ENCODE measurements at regions not wholly inside any gene's neighbourhood (a gene's known extent, or its start where the extent isn't known, plus 50 kb on each side); places are given as distances from the start of the nearest gene placed in this dataset.
"Not testable (repeated sequence)": the region's sequence is repeated elsewhere in the genome, so short reads cannot be mapped to it uniquely, and the experiment has no call there.

- Histone ChIP-seq H3K27me3 (ENCODE audit: insufficient read depth, low read length, poor library complexity, severe bottlenecking) (no peaks in the 10 kb centered on the region), H3K4me3 (ENCODE audit: low read length) (no peak overlapping the region), H3K36me3 (ENCODE audit: insufficient read depth, low read length) (no peaks in the 10 kb centered on the region), H3K27ac (ENCODE audit: low read depth, low read length) (no peak overlapping the region), H3K9me3 (ENCODE audit: low read length) (no peaks in the 10 kb centered on the region), H3K4me1 (ENCODE audit: insufficient read depth, low read length) (no peaks in the 10 kb centered on the region)
- peaks cover 0 to 9% (median 4%) of the 10 kb centered on the region in 5 donors for H3K9me3 Mint-ChIP-seq
- no peaks in the 10 kb centered on the region for H3K36me3 Mint-ChIP-seq
- CTCF ChIA-PET, result no interaction called here
- H3K27ac Mint-ChIP-seq, result no peak overlapping the region
- POLR2A ChIA-PET, result no interaction called here
- H3K4me3 Mint-ChIP-seq, result no peak overlapping the region
- no peaks in the 10 kb centered on the region for H3K4me1 Mint-ChIP-seq
- no peak for DNase-seq
- H3K27me3 Mint-ChIP-seq, result no peaks in the 10 kb centered on the region
Observed at GRCh38 chr4:66804979-66805378, 740.3 kb downstream of the CENPC start.

- Mint-ChIP-seq H3K36me3 (no peaks in the 10 kb centered on the region), H3K9me3 (peaks cover under 1 to 19% (median 3%) of the 10 kb centered on the region in 5 donors), H3K27ac (no peak overlapping the region), H3K27me3 (no peaks in the 10 kb centered on the region), H3K4me1 (no peaks in the 10 kb centered on the region), H3K4me3 (no peak overlapping the region)
- no peaks in the 10 kb centered on the region for H3K36me3 ChIP-seq (ENCODE audit: insufficient read depth, low read length)
- no peak for DNase-seq
- H3K4me3 ChIP-seq (ENCODE audit: low read length), result no peak overlapping the region
- H3K27ac ChIP-seq (ENCODE audit: low read depth, low read length), result no peak overlapping the region
- CTCF ChIA-PET, result no interaction called here
- POLR2A ChIA-PET, result no interaction called here
- H3K9me3 ChIP-seq (ENCODE audit: low read length), result no peaks in the 10 kb centered on the region
- no peaks in the 10 kb centered on the region for H3K27me3 ChIP-seq (ENCODE audit: insufficient read depth, low read length, poor library complexity, severe bottlenecking)
- H3K4me1 ChIP-seq (ENCODE audit: insufficient read depth, low read length), result no peaks in the 10 kb centered on the region
Observed at GRCh38 chr4:66797608-66798007, 747.7 kb downstream of the CENPC start.

GRCh38 chr4:66795724-66796123, 749.6 kb downstream of the CENPC start:
- H3K9me3 Mint-ChIP-seq, result peaks cover 0 to 21% (median 3%) of the 10 kb centered on the region in 5 donors

GRCh38 chr4:66794390-66795034, 750.8 kb downstream of the CENPC start:
- H3K4me1 ChIP-seq (ENCODE audit: insufficient read depth, low read length), result no peaks in the 10 kb centered on the region
- H3K27me3 Mint-ChIP-seq, result no peaks in the 10 kb centered on the region
- no peaks in the 10 kb centered on the region for H3K36me3 Mint-ChIP-seq
- DNase-seq, result no peak
- no peak overlapping the region for H3K27ac Mint-ChIP-seq
- H3K27ac ChIP-seq (ENCODE audit: low read depth, low read length), result no peak overlapping the region
- no peaks in the 10 kb centered on the region for H3K9me3 ChIP-seq (ENCODE audit: low read length)
- no peaks in the 10 kb centered on the region for H3K27me3 ChIP-seq (ENCODE audit: insufficient read depth, low read length, poor library complexity, severe bottlenecking)
- H3K36me3 ChIP-seq (ENCODE audit: insufficient read depth, low read length), result no peaks in the 10 kb centered on the region
- peaks cover 0 to 25% (median 3%) of the 10 kb centered on the region in 5 donors for H3K9me3 Mint-ChIP-seq
- H3K4me3 ChIP-seq (ENCODE audit: low read length), result no peak overlapping the region
- H3K4me1 Mint-ChIP-seq, result no peaks in the 10 kb centered on the region
- CTCF ChIA-PET, result no interaction called here
- POLR2A ChIA-PET, result no interaction called here
- H3K4me3 Mint-ChIP-seq, result no peak overlapping the region

More at GRCh38 chr4:66795724-66796123, 749.6 kb downstream of the CENPC start:
- Mint-ChIP-seq H3K36me3 (no peaks in the 10 kb centered on the region), H3K4me3 (no peak overlapping the region), H3K4me1 (no peaks in the 10 kb centered on the region), H3K27me3 (no peaks in the 10 kb centered on the region), H3K27ac (no peak overlapping the region)
- POLR2A ChIA-PET, result no interaction called here
- no peak overlapping the region for H3K4me3 ChIP-seq (ENCODE audit: low read length)
- no peaks in the 10 kb centered on the region for H3K9me3 ChIP-seq (ENCODE audit: low read length)
- CTCF ChIA-PET, result no interaction called here
- no peaks in the 10 kb centered on the region for H3K4me1 ChIP-seq (ENCODE audit: insufficient read depth, low read length)
- H3K27ac ChIP-seq (ENCODE audit: low read depth, low read length), result no peak overlapping the region
- H3K36me3 ChIP-seq (ENCODE audit: insufficient read depth, low read length), result no peaks in the 10 kb centered on the region
- no peaks in the 10 kb centered on the region for H3K27me3 ChIP-seq (ENCODE audit: insufficient read depth, low read length, poor library complexity, severe bottlenecking)
- no peak for DNase-seq

DNA sequence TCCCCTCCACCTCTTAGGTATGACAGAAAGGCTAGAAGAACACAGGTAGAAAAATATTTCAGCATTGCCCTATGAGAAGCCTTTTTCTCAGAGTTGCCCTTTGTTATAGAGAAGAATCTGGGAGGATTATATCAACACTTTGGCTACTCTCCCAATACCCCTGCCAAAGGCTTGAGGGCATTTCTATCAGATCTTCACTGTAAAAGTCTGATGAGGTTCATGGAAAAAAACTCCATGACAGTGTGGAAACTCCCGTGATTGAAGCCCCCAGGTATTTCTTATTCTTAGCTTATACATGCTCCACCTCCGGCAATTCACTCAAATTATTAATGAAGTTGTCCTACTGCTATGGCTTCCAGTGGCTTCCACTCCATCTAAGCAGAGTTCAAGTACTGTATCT, 753.6 kb downstream of the CENPC start:
- CTCF ChIA-PET, result no interaction called here

DNA sequence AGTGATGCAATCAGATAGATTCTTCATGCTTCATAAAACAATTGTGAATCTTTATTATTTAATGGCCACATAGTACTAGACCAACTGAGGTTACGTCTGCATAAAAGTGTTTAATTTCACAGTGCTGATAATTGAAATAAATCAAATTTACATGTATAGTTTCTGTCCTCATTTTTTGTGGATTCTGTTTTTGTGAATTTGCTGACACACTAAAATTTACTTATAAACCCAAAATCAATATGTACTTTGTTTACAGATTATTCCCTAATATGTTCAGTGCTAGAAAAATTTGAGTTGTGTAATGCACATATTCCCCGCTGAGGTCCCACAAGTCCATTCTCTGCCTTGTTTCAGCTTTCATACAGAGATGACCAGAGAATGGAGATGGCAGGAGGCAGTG, 759.8 kb downstream of the CENPC start:
- Histone ChIP-seq H3K27ac (ENCODE audit: low read depth, low read length) (no peak overlapping the region), H3K36me3 (ENCODE audit: insufficient read depth, low read length) (no peaks in the 10 kb centered on the region), H3K27me3 (ENCODE audit: insufficient read depth, low read length, poor library complexity, severe bottlenecking) (no peaks in the 10 kb centered on the region), H3K9me3 (ENCODE audit: low read length) (no peaks in the 10 kb centered on the region), H3K4me1 (ENCODE audit: insufficient read depth, low read length) (no peaks in the 10 kb centered on the region), H3K4me3 (ENCODE audit: low read length) (no peak overlapping the region)
- no peaks in the 10 kb centered on the region for H3K4me1 Mint-ChIP-seq
- H3K27me3 Mint-ChIP-seq, result no peaks in the 10 kb centered on the region
- no peak for DNase-seq
- H3K4me3 Mint-ChIP-seq, result no peak overlapping the region
- peaks cover 4 to 16% (median 6%) of the 10 kb centered on the region in 5 donors for H3K9me3 Mint-ChIP-seq
- CTCF ChIA-PET, result no interaction called here
- POLR2A ChIA-PET, result no interaction called here
- H3K27ac Mint-ChIP-seq, result no peak overlapping the region
- H3K36me3 Mint-ChIP-seq, result no peaks in the 10 kb centered on the region

More for the DNA sequence above, 753.6 kb downstream of the CENPC start:
- POLR2A ChIA-PET, result no interaction called here
- Histone ChIP-seq H3K4me3 (ENCODE audit: low read length) (no peak overlapping the region), H3K27ac (ENCODE audit: low read depth, low read length) (no peak overlapping the region), H3K9me3 (ENCODE audit: low read length) (no peaks in the 10 kb centered on the region), H3K4me1 (ENCODE audit: insufficient read depth, low read length) (no peaks in the 10 kb centered on the region), H3K27me3 (ENCODE audit: insufficient read depth, low read length, poor library complexity, severe bottlenecking) (no peaks in the 10 kb centered on the region), H3K36me3 (ENCODE audit: insufficient read depth, low read length) (no peaks in the 10 kb centered on the region)
- Mint-ChIP-seq H3K27ac (no peak overlapping the region), H3K4me3 (no peak overlapping the region), H3K36me3 (no peaks in the 10 kb centered on the region), H3K9me3 (peaks cover 0 to 35% (median 3%) of the 10 kb centered on the region in 5 donors), H3K4me1 (no peaks in the 10 kb centered on the region), H3K27me3 (no peaks in the 10 kb centered on the region)
- DNase-seq, result no peak

DNA sequence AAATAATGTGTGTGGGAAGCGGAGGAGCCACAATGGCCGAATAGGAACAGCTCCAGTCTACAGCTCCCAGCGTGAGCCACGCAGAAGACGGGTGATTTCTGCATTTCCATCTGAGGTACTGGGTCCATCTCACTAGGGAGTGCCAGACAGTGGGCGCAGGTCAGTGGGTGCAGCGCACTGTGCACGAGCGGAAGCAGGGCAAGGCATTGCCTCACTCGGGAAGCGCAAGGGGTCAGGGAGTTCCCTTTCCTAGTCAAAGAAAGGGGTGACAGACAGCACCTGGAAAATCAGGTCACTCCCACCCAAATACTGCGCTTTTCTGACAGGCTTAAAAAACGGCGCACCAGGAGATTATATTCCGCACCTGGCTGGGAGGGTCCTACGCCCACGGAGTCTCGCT, 762.6 kb downstream of the CENPC start:
- H3K27ac ChIP-seq (ENCODE audit: low read depth, low read length); H3K27ac Mint-ChIP-seq; CTCF ChIA-PET; H3K9me3 ChIP-seq (ENCODE audit: low read length); H3K36me3 Mint-ChIP-seq; H3K36me3 ChIP-seq (ENCODE audit: insufficient read depth, low read length); H3K27me3 ChIP-seq (ENCODE audit: insufficient read depth, low read length, poor library complexity, severe bottlenecking); POLR2A ChIA-PET; H3K27me3 Mint-ChIP-seq; H3K4me3 Mint-ChIP-seq; H3K4me1 Mint-ChIP-seq; H3K4me3 ChIP-seq (ENCODE audit: low read length); DNase-seq; H3K4me1 ChIP-seq (ENCODE audit: insufficient read depth, low read length): not testable (repeated sequence)
- H3K9me3 Mint-ChIP-seq, result peaks cover 5 to 19% (median 6%) of the 10 kb centered on the region in 5 donors

GRCh38 chr4:66777097-66777496, 768.2 kb downstream of the CENPC start:
- CTCF ChIA-PET, result no interaction called here

GRCh38 chr4:66769441-66769840, 775.9 kb downstream of the CENPC start:
- no peaks in the 10 kb centered on the region for H3K9me3 ChIP-seq (ENCODE audit: low read length)
- Mint-ChIP-seq H3K4me1 (no peaks in the 10 kb centered on the region), H3K9me3 (peaks cover 3 to 18% (median 11%) of the 10 kb centered on the region in 5 donors)

More at GRCh38 chr4:66777097-66777496, 768.2 kb downstream of the CENPC start:
- POLR2A ChIA-PET, result no interaction called here
- Histone ChIP-seq H3K27ac (ENCODE audit: low read depth, low read length) (no peak overlapping the region), H3K4me1 (ENCODE audit: insufficient read depth, low read length) (no peaks in the 10 kb centered on the region), H3K36me3 (ENCODE audit: insufficient read depth, low read length) (no peaks in the 10 kb centered on the region), H3K9me3 (ENCODE audit: low read length) (no peaks in the 10 kb centered on the region), H3K4me3 (ENCODE audit: low read length) (no peak overlapping the region), H3K27me3 (ENCODE audit: insufficient read depth, low read length, poor library complexity, severe bottlenecking) (no peaks in the 10 kb centered on the region)
- DNase-seq, result no peak
- H3K36me3 Mint-ChIP-seq, result no peaks in the 10 kb centered on the region
- H3K27ac Mint-ChIP-seq, result no peak overlapping the region
- peaks cover 4 to 15% (median 9%) of the 10 kb centered on the region in 5 donors for H3K9me3 Mint-ChIP-seq
- no peaks in the 10 kb centered on the region for H3K4me1 Mint-ChIP-seq
- no peaks in the 10 kb centered on the region for H3K27me3 Mint-ChIP-seq
- H3K4me3 Mint-ChIP-seq, result no peak overlapping the region

More at GRCh38 chr4:66769441-66769840, 775.9 kb downstream of the CENPC start:
- no peak overlapping the region for H3K4me3 Mint-ChIP-seq
- Histone ChIP-seq H3K27ac (ENCODE audit: low read depth, low read length) (no peak overlapping the region), H3K36me3 (ENCODE audit: insufficient read depth, low read length) (no peaks in the 10 kb centered on the region), H3K4me3 (ENCODE audit: low read length) (no peak overlapping the region), H3K27me3 (ENCODE audit: insufficient read depth, low read length, poor library complexity, severe bottlenecking) (no peaks in the 10 kb centered on the region), H3K4me1 (ENCODE audit: insufficient read depth, low read length) (no peaks in the 10 kb centered on the region)
- DNase-seq, result no peak
- no peaks in the 10 kb centered on the region for H3K36me3 Mint-ChIP-seq
- H3K27me3 Mint-ChIP-seq, result no peaks in the 10 kb centered on the region
- H3K27ac Mint-ChIP-seq, result no peak overlapping the region
- ChIA-PET POLR2A (no interaction called here), CTCF (no interaction called here)

Data from CD8-positive, alpha-beta memory T cell (primary cell).